KMS-11 (cell line): ENCODE measurements at regions not wholly inside any gene's neighbourhood (a gene's known extent, or its start where the extent isn't known, plus 50 kb on each side); places are given as distances from the start of the nearest gene placed in this dataset.

Source experiments
- H2AFZ ChIP-seq: fragments of 200-600 bp; sonication (generic); 2 replicates; pipeline ENCODE4 v1.6.1; 2016; ENCODE audit warnings: antibody characterized with exemption, mixed run types, low read depth
- H3K27ac ChIP-seq: fragments of 200-600 bp; sonication (generic); 2 replicates; pipeline ENCODE4 v1.6.1; 2016; ENCODE audit warnings: mild to moderate bottlenecking, mixed run types
- H3K27me3 ChIP-seq: fragments of 200-600 bp; sonication (generic); 2 replicates; pipeline ENCODE4 v1.6.1; 2017; ENCODE audit warnings: mild to moderate bottlenecking, low read depth, mixed run types, moderate library complexity; ENCODE audit not compliant: insufficient read depth
- H3K36me3 ChIP-seq: fragments of 200-600 bp; sonication (generic); 2 replicates; pipeline ENCODE4 v1.6.1; 2017; ENCODE audit warnings: mild to moderate bottlenecking, mixed run types; ENCODE audit not compliant: insufficient read depth
- H3K4me1 ChIP-seq: fragments of 200-600 bp; sonication (generic); 2 replicates; pipeline ENCODE4 v1.6.1; 2016; ENCODE audit warnings: mild to moderate bottlenecking, low read depth, mixed run types; ENCODE audit not compliant: poor library complexity, severe bottlenecking
- H3K4me2 ChIP-seq: fragments of 200-600 bp; sonication (generic); 2 replicates; pipeline ENCODE4 v1.7.0; 2016; ENCODE audit warnings: mild to moderate bottlenecking, mixed run types
- H3K4me3 ChIP-seq: fragments of 200-600 bp; sonication (generic); IDR thresholded peaks from 2 replicates; pipeline ENCODE4 v1.6.1; 2017; ENCODE audit warnings: low read depth, low read length, mixed read lengths; ENCODE audit not compliant: insufficient read depth
- H3K79me2 ChIP-seq: fragments of 200-600 bp; sonication (generic); 2 replicates; pipeline ENCODE4 v1.6.1; 2016; ENCODE audit warnings: low read depth, mixed run types; ENCODE audit not compliant: insufficient read depth
- H3K9ac ChIP-seq: fragments of 200-600 bp; sonication (generic); 2 replicates; pipeline ENCODE4 v1.6.1; 2016; ENCODE audit warnings: mild to moderate bottlenecking, mixed run types
- H4K20me1 ChIP-seq: fragments of 200-600 bp; sonication (generic); 2 replicates; pipeline ENCODE4 v1.6.1; 2016; ENCODE audit warnings: mild to moderate bottlenecking, mixed run types; ENCODE audit not compliant: insufficient read depth
- TF ChIP-seq, protein P1 (sequence below): fragments of 200-600 bp; sonication (generic); conservative IDR thresholded peaks from 2 replicates; pipeline ENCODE4 v1.6.1; 2017; ENCODE audit warnings: low read depth, mild to moderate bottlenecking, antibody characterized with exemption, low read length, moderate library complexity, mixed read lengths

GRCh38 chr2:52429171-52429570 is 1338.4 kb upstream of the CHAC2 start:
- Histone ChIP-seq H3K36me3 (no peaks in the 10 kb centered on the region), H4K20me1 (no peaks in the 10 kb centered on the region), H3K9ac (no peak overlapping the region), H3K4me3 (no peak overlapping the region), H3K4me1 (no peaks in the 10 kb centered on the region), H3K27me3 (no peaks in the 10 kb centered on the region), H3K27ac (no peak overlapping the region), H3K4me2 (no peak overlapping the region), H2AFZ (no peak overlapping the region), H3K79me2 (no peaks in the 10 kb centered on the region)
- TF ChIP-seq, protein P1, sequence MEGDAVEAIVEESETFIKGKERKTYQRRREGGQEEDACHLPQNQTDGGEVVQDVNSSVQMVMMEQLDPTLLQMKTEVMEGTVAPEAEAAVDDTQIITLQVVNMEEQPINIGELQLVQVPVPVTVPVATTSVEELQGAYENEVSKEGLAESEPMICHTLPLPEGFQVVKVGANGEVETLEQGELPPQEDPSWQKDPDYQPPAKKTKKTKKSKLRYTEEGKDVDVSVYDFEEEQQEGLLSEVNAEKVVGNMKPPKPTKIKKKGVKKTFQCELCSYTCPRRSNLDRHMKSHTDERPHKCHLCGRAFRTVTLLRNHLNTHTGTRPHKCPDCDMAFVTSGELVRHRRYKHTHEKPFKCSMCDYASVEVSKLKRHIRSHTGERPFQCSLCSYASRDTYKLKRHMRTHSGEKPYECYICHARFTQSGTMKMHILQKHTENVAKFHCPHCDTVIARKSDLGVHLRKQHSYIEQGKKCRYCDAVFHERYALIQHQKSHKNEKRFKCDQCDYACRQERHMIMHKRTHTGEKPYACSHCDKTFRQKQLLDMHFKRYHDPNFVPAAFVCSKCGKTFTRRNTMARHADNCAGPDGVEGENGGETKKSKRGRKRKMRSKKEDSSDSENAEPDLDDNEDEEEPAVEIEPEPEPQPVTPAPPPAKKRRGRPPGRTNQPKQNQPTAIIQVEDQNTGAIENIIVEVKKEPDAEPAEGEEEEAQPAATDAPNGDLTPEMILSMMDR, result no peak

- no peaks in the 10 kb centered on the region for H3K27me3 ChIP-seq
- no peak overlapping the region for H3K27ac ChIP-seq
- H2AFZ ChIP-seq, result no peak overlapping the region
- H3K9ac ChIP-seq, result no peak overlapping the region
- no peaks in the 10 kb centered on the region for H4K20me1 ChIP-seq
- H3K4me1 ChIP-seq, result no peaks in the 10 kb centered on the region
- H3K36me3 ChIP-seq, result no peaks in the 10 kb centered on the region
- H3K4me2 ChIP-seq, result no peak overlapping the region
- no peaks in the 10 kb centered on the region for H3K79me2 ChIP-seq
- no peak overlapping the region for H3K4me3 ChIP-seq
- TF ChIP-seq, protein P1, result no peak
Observed at GRCh38 chr2:52428224-52428623, 1339.4 kb upstream of the CHAC2 start.

DNA sequence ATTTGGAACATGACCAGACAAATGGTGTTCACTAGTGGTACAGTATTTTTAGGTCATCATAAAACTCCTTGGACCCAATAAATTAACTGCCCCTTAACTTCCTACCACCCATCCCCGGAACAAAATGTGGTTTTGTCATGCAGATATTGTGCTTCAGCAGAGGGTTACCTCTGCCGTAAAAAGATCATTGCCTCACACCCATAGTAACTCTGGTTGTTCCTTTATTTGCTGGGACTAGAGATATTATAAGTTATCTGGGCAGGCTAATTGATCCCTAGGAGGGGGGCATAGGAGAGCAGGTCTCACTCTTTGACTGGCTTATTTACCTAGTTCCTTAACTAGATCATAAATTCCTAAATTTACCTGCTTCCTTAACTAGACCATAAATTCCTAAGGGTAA is 1343.9 kb upstream of the CHAC2 start:
- no peaks in the 10 kb centered on the region for H3K79me2 ChIP-seq
- no peak overlapping the region for H3K9ac ChIP-seq
- H2AFZ ChIP-seq, result no peak overlapping the region
- H3K27me3 ChIP-seq, result no peaks in the 10 kb centered on the region
- H3K4me2 ChIP-seq, result no peak overlapping the region
- H3K4me1 ChIP-seq, result no peaks in the 10 kb centered on the region
- no peak overlapping the region for H3K27ac ChIP-seq
- no peaks in the 10 kb centered on the region for H4K20me1 ChIP-seq
- TF ChIP-seq, protein P1, result no peak
- H3K4me3 ChIP-seq, result no peak overlapping the region
- H3K36me3 ChIP-seq, result no peaks in the 10 kb centered on the region

DNA sequence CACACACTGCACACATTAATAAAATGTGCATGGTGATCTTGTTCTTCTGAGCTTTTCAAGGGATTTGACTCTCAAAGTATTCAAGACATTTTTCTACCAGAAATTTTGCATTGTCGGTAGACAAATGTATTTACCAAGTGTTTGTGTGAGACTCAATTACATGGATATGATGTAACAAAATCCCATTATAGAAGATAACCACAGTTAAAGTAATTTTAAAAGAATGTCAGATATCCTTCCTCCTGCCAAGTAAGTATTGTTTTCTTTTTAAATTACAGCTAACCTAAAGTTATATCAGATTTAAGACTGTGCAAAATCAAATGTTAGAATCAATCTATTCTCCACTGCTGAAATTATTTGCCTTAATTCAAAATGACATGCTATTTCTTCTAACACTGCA is 1344.5 kb upstream of the CHAC2 start:
- no peaks in the 10 kb centered on the region for H3K79me2 ChIP-seq
- no peak overlapping the region for H3K4me3 ChIP-seq
- TF ChIP-seq, protein P1, result no peak
- no peak overlapping the region for H3K4me2 ChIP-seq
- H3K9ac ChIP-seq, result no peak overlapping the region
- H3K27ac ChIP-seq, result no peak overlapping the region
- H4K20me1 ChIP-seq, result no peaks in the 10 kb centered on the region
- no peaks in the 10 kb centered on the region for H3K36me3 ChIP-seq
- no peak overlapping the region for H2AFZ ChIP-seq
- H3K4me1 ChIP-seq, result no peaks in the 10 kb centered on the region
- H3K27me3 ChIP-seq, result no peaks in the 10 kb centered on the region

GRCh38 chr2:52416340-52416739 is 1351.3 kb upstream of the CHAC2 start:
- no peak overlapping the region for H2AFZ ChIP-seq
- no peak overlapping the region for H3K4me2 ChIP-seq

More at GRCh38 chr2:52416340-52416739, 1351.3 kb upstream of the CHAC2 start:
- no peaks in the 10 kb centered on the region for H3K79me2 ChIP-seq
- H3K4me1 ChIP-seq, result no peaks in the 10 kb centered on the region
- H4K20me1 ChIP-seq, result no peaks in the 10 kb centered on the region
- no peak overlapping the region for H3K27ac ChIP-seq
- no peaks in the 10 kb centered on the region for H3K27me3 ChIP-seq
- H3K36me3 ChIP-seq, result no peaks in the 10 kb centered on the region
- no peak overlapping the region for H3K4me3 ChIP-seq
- TF ChIP-seq, protein P1, result 0 out of 2 replicates have a peak, but pooled peaks have one; percentile 24
- H3K9ac ChIP-seq, result no peak overlapping the region
